ENCODE measurements at regions not wholly inside any gene's neighbourhood (a gene's known extent, or its start where the extent isn't known, plus 50 kb on each side); places are given as distances from the start of the nearest gene placed in this dataset.

- H3K36me3 ChIP-seq, result no peaks in the 10 kb centered on the region
- H3K9me3 ChIP-seq, result no peaks in the 10 kb centered on the region
- H3K27ac ChIP-seq, result no peak overlapping the region
- no peaks in the 10 kb centered on the region for H3K27me3 ChIP-seq
- no peak for TF ChIP-seq CTCF (IDR thresholded peaks at IDR 0.05)
- TF ChIP-seq POLR2A (IDR thresholded peaks at IDR 0.05), result no peak
- H3K4me3 ChIP-seq, result no peak overlapping the region
- no peak for DNase-seq
- no peaks in the 10 kb centered on the region for H3K4me1 ChIP-seq
Observed at GRCh38 chr3:90121326-90121725, 1013.9 kb downstream of the EPHA3 start.

DNA sequence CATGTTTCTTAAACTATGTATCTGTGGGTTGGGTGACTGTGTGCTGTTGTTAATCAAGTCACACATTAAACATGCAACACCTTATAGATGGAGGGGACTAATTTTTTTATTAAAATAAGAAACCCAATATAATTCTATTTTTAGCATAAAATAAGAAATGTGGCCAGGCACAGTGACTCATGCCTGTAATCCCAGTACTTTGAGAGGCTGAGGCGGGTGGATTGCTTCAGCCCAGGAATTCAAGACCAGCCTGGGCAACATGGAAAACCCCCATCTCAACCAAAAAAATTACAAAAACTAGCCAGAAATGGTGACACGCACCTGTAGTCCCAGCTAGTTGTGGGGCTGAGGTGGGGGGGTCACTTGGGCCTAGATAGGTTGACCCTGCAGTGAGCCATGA, 1021.0 kb downstream of the EPHA3 start:
- DNase-seq, result no peak
- Histone ChIP-seq H3K4me3 (no peak overlapping the region), H3K36me3 (no peaks in the 10 kb centered on the region), H3K27ac (no peak overlapping the region), H3K27me3 (no peaks in the 10 kb centered on the region), H3K9me3 (peaks cover 0 to 2% (median 0%) of the 10 kb centered on the region in 4 donors), H3K4me1 (no peaks in the 10 kb centered on the region)
- TF ChIP-seq CTCF (IDR thresholded peaks at IDR 0.05) (no peak), POLR2A (IDR thresholded peaks at IDR 0.05) (no peak)

GRCh38 chr3:90129730-90130129, 1022.3 kb downstream of the EPHA3 start:
- Histone ChIP-seq H3K27me3 (no peaks in the 10 kb centered on the region), H3K27ac (no peak overlapping the region), H3K4me1 (no peaks in the 10 kb centered on the region), H3K4me3 (no peak overlapping the region), H3K36me3 (no peaks in the 10 kb centered on the region), H3K9me3 (peaks cover 0 to 2% (median 0%) of the 10 kb centered on the region in 4 donors)
- DNase-seq, result no peak
- TF ChIP-seq CTCF (IDR thresholded peaks at IDR 0.05) (no peak), POLR2A (IDR thresholded peaks at IDR 0.05) (no peak)

DNA sequence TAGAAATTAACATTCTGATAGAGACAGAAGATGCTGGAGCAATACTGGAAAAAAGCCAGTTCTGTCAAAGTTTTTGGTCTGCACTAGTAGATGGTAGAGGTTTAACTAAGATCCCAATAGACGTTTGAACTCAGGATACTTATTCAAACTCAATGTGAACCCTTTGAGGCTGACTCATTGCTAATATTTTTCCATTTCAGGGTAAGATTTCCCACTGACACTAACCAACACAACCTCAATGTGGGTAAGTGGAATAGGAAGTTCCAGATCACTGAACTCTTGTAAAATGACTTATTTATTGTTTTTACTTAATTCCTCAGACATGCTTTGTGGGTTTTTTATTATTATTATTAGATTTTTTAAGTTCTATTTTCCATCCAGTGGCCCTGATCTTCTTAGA, 1024.8 kb downstream of the EPHA3 start:
- H3K27ac ChIP-seq, result no peak overlapping the region
- H3K27me3 ChIP-seq, result no peaks in the 10 kb centered on the region
- no peak for DNase-seq
- peaks cover 0 to under 1% (median 0%) of the 10 kb centered on the region in 4 donors for H3K9me3 ChIP-seq
- TF ChIP-seq POLR2A (IDR thresholded peaks at IDR 0.05) (no peak), CTCF (IDR thresholded peaks at IDR 0.05) (no peak)
- H3K4me3 ChIP-seq, result no peak overlapping the region
- peaks cover 0 to 4% (median 0%) of the 10 kb centered on the region in 4 donors for H3K4me1 ChIP-seq
- H3K36me3 ChIP-seq, result no peaks in the 10 kb centered on the region

GRCh38 chr3:90134090-90134489, 1026.7 kb downstream of the EPHA3 start:
- no peaks in the 10 kb centered on the region for H3K36me3 ChIP-seq
- no peak overlapping the region for H3K27ac ChIP-seq
- no peak for DNase-seq
- H3K4me1 ChIP-seq, result peaks cover 0 to 4% (median 0%) of the 10 kb centered on the region in 4 donors
- H3K4me3 ChIP-seq, result no peak overlapping the region
- H3K27me3 ChIP-seq, result no peaks in the 10 kb centered on the region
- TF ChIP-seq CTCF (IDR thresholded peaks at IDR 0.05) (no peak), POLR2A (IDR thresholded peaks at IDR 0.05) (no peak)
- H3K9me3 ChIP-seq, result no peaks in the 10 kb centered on the region

Data from Peyer's patch (tissue), 4 donors.